RCC 7860 (cell line): ENCODE measurements at regions not wholly inside any gene's neighbourhood (a gene's known extent, or its start where the extent isn't known, plus 50 kb on each side); places are given as distances from the start of the nearest gene placed in this dataset.

Experiments
- DNase-seq: peaks from one replicate; pipeline ENCODE4 v3.0.0-alpha.2; 2015; ENCODE audit warnings: low spot score
- FAIRE-seq: peaks from 2 replicates; lab custom pipeline; 2012; peaks lifted over from hg19 to GRCh38; lab: Jason Lieb, UNC

DNA sequence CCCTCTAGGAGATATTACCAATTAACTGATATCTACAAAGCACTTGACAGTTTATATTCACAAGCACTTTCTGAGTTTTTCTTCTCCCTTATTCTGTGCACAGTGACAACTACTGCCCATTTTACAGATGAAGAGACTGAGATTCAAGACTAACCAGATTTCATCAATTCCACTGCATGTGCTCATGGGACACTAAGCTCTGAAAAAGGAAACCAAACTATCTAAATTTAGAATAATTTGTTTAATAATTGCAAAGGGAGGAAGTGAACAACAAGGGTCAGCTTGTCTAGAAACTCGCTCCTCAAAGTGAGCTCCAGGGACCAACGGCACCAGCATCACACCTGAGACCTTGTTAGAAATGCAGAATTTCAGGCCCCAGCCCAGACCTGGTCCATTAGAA, 50.8 kb upstream of the MYLIP start:
- no peak for FAIRE-seq
- no peak for DNase-seq

DNA sequence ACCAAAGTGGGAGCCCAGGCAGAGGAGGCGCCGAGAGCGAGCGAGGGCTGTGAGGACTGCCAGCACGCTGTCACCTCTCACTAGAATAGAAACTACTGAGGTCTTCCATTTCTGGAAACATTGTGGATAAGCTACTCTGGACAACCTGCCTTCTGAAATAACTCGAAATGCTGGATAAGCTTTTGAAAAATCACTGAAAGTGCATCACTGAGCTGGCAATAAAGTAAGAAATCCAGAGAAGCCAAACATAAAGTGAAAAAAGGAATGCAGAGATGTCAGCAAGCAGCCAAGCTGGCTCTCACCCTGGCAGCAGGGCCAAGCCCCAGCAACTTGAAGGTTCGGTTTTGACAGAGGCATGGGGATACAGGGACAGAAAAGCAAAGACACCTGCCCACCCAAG, 59.2 kb upstream of the MYLIP start:
- DNase-seq (no peak), FAIRE-seq (no peak)

DNA sequence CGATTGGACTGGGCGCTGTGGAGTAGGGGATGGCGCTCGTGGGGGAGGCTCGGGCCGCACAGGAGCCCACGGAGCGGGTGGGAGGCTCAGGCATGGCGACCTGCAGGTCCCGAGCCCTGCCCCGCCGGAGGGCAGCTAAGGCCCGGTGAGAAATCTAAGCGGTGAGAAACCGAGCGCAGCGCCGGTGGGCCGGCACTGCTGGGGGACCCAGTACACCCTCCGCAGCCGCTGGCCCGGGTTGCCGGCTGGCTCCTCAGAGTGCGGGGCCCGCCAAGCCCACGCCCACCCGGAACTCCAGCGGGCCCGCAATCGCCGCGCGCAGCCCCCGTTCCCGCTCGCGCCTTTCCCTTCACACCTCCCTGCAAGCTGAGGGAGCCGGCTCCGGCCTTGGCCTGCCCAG, 59.7 kb upstream of the MYLIP start:
- DNase-seq: no peak
- no peak for FAIRE-seq

DNA sequence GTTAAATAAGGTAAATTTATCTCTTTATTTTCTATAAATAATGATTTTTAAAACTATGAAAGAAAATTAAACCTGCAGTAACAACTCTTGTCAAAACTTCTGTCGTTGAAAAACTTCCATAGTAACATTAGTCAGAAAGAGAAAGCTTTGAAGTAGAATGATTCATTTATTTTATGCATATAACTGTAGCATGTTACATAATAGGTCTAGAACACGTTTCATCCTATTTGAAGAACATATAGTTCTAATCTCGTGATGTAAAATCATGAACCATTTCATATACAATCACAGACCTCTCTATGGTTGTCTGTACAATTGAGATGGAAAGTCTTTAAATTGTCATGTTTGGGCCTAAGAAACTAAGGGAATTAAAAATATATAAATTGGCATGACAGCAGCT, 61.3 kb upstream of the MYLIP start:
- FAIRE-seq (no peak), DNase-seq (no peak)

DNA sequence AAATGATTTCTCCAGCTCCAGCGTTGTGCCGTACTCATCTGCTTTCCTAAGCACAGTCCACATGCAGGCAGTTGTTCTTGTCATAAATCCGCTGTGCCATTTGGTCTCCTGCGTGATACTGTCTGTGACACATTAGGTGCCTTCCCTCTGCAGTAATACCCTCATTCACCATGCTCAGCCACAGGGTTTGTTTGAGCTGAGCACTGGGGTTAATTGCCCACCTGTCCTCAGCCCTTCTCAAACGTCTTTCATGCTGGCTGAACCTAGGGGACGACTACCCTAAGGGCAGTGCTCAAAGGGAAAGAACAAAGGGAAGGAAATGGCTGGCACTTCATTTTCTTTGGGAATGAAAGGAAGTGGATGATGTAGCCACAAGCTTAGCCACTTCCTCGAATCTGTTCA, 64.2 kb upstream of the MYLIP start:
- FAIRE-seq (no peak), DNase-seq (no peak)

GRCh38 chr6:16063580-16063979, 65.3 kb upstream of the MYLIP start:
- no peak for DNase-seq
- no peak for FAIRE-seq

DNA sequence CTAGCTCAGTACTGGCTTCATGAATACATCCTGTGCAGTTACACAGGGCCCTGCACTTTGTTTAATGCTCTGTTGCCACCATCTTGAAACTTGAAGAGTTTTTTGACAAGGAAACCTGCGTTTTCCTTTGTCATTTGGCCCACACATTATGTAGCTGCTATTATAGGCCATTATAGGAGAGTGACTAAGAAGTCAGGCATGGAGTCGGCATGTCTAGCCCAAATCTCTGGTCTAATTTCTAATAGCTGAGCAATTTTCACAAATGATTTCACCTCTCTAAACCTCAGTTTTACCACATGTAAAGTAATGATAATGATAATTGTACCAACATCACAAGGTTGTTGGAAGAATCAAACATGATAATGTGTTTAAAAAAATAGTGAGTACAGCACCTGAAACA, 67.1 kb upstream of the MYLIP start:
- DNase-seq: no peak

DNA sequence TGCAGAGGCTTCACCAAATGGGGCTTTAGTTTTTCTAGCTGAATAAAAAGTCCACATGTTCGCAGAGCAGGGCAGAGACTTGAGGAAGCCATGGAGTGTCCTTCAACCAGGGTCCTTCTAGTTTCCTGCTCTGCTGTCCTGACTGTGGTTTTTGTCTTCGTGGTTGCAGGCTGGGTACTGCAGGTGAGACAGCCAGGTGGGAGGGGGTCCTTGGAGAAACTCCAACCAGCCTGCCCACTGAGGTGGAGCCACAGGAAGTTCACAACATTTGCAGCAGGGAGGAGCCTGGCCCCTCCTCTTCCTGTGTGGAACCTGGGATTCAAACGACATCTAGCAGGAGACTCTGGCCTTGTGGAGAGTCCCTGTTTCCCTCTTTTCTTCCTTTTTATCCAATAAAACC, 68.8 kb upstream of the MYLIP start:
- no peak for FAIRE-seq
- DNase-seq: no peak

More for the DNA sequence above, 67.1 kb upstream of the MYLIP start:
- no peak for FAIRE-seq

DNA sequence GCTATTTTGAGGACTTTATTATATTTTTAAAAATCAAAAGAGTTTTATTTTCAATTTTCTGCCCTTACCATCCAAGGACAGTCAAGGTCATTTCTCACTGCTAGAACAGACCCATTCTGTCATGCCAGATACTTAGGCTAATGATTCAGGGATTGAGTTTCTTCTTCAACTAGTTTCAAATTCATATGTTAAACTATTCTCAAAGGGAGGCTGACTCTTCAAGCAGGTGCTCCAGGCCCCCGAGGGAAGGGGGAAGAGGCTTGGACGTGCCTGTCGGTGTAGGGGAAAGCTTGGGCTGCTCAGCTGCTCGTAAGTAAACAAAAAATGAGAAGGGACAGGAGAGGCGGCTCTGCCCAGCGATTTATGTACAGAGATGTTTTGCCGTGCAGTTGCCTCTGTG, 69.4 kb upstream of the MYLIP start:
- DNase-seq: no peak
- FAIRE-seq: no peak

DNA sequence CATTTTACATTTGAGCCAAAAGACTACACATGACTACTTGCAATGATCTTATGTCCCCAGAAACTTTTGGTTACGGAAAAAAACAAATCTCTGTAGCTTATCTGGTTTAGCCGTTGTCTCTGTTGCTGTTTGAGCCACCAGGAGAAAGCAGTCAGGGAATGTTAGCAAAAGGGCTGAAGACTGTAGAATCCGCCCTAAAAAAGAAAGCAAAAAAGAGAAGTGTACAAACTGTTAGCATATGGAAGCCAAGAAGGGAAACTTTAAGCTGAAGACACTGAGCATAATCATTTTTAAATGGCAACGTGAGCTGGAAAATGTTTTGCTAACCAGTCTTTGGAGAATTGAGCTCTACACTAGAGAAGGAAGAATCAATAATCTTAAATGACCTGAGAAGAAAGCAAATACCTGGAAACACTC, 69.9 kb upstream of the MYLIP start:
- FAIRE-seq: no peak
- no peak for DNase-seq

DNA sequence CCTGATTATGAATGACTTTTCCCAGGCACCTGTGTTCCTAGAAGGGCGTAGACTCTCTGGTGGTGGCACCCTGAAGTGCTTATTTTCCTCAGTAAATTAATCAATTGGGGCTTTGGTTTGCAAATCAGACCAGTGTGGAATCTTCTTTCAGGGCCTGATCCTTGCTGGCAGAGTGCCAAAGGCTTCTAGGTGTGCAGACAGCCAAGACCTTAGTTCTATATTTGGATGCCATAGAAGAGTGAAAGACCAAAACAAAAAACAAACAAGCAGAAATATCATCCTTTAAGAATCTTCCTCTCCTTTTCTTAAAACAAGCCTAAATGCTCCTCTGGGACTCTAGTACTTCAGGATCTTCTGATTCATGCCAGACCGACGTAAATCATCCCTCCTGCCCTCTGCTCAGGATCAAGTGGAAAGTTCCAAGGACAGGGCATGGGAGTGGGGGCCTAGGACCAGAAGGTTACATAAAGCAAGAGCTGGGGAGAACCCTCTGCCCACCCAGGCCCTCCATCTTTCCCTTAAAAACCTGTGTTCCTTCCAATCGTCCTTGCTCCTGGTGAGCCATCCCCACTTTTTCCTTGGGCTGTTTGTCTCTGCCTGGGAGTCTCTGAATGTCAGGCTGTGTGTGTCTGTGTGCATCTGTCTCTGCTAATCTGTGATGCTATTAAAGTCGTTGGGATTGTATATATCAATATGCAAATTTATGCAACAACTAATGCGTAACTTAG, 70.5 kb upstream of the MYLIP start:
- FAIRE-seq: no peak
- DNase-seq: no peak

GRCh38 chr6:16057446-16057845, 71.4 kb upstream of the MYLIP start:
- no peak for DNase-seq
- FAIRE-seq: no peak

DNA sequence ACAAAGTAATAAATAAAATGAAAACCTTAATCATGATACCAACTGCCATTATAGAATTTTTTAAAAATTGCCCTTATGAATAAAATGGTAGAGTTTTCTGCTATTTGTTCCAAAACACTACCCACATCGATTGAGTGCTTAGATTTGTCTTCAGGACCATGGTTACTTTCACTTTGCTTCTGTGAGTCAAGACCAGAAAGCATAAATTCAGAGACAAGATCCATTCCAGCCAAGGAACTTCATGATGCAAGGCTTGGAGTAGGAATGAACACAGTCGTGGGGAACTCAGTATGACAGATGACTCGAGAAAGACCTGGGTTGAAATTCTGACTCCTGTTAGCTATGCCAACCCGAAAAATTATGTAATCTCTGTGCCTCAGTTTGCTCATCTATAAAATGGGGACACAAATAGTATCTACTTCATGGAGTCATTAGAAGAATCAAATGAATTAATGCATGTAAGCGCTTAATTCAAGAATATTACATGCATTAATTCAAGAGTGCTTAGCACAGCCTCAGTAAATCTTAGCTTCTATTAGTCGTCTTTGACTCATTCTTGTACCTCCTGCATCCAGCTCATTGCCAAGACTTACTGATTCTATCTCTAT, 72.5 kb upstream of the MYLIP start:
- no peak for DNase-seq
- FAIRE-seq: no peak

DNA sequence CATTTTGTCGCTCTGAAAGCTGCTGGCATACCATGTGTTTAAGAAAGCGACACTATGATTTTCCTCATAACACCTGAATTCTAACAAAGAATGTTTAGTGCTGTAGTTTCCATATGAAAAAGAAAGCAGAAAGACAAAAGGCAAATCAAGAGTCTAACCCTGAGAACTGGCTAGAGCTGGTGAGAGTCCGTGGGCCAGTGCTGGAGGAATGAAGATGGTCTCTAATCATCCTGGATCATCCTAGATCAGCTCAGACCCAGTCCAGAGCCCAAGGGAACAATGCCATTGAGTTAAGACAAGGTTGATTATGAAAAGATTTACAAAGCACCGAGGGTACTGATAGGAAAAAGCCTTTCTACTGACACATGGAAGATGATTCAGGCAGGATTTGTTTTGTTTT, 73.0 kb upstream of the MYLIP start:
- FAIRE-seq (no peak), DNase-seq (no peak)

- FAIRE-seq: no peak
- no peak for DNase-seq
Observed at GRCh38 chr6:16049168-16049567, 79.7 kb upstream of the MYLIP start.

DNA sequence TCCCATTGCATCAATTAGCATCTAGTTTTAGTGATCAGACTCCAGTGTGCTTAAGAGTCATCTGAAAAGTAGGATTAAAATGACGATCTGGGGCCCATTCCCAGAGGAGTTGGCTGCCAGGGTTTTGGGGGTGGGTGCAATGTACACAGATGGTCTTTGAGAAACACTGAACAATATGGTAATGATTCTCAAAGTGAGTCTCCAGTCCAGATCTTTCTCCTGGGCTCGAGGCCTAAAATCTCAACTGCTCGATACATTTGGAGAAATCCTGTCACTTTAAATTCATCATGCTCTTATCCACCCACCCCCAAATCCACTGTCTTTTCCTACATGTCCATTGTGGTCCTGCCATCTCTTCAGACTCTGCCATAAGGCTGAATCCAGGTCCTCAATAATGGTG, 80.7 kb upstream of the MYLIP start:
- DNase-seq: no peak
- no peak for FAIRE-seq

GRCh38 chr6:16047435-16047990, 81.4 kb upstream of the MYLIP start:
- DNase-seq (no peak), FAIRE-seq (no peak)

DNA sequence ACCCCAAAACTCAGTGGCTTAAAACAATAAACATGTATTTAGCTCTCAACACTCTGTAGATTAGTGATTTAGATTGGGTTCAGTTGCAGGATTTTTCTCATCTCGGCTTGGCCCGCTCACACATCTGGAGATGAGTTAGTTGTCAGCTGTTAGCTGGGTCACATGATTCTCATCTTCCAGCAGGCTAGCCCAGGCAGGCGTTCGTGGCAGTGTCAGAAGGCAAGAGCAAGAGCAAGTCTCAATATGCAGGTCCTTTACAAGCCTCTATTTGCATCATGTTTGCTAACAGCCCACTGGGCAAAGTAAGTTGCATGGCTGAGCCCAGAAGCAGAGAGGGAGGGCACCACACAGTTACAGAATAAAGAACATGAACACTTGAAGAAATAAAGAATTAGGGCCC, 83.6 kb upstream of the MYLIP start:
- DNase-seq (no peak), FAIRE-seq (no peak)

DNA sequence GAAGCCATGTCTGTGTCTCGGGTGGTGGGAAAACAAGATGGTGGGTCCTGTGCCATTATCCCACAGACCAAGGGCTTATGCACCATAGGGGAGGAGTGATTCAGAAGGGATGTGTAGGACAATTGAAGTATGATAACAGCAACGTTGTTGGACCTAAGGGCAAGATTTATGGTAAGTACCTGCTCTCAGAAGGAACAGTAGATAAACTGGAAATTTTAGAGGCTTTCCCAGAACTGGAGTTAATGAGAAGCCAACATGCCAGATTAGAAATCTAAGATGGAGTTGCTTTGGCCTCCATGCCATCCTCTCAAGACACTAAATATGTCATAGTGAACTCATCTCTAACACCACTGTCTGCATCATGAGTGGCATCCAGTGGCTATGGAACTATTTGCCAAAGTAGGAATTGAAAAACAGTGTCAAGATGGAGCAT, 84.7 kb upstream of the MYLIP start:
- no peak for FAIRE-seq
- no peak for DNase-seq

DNA sequence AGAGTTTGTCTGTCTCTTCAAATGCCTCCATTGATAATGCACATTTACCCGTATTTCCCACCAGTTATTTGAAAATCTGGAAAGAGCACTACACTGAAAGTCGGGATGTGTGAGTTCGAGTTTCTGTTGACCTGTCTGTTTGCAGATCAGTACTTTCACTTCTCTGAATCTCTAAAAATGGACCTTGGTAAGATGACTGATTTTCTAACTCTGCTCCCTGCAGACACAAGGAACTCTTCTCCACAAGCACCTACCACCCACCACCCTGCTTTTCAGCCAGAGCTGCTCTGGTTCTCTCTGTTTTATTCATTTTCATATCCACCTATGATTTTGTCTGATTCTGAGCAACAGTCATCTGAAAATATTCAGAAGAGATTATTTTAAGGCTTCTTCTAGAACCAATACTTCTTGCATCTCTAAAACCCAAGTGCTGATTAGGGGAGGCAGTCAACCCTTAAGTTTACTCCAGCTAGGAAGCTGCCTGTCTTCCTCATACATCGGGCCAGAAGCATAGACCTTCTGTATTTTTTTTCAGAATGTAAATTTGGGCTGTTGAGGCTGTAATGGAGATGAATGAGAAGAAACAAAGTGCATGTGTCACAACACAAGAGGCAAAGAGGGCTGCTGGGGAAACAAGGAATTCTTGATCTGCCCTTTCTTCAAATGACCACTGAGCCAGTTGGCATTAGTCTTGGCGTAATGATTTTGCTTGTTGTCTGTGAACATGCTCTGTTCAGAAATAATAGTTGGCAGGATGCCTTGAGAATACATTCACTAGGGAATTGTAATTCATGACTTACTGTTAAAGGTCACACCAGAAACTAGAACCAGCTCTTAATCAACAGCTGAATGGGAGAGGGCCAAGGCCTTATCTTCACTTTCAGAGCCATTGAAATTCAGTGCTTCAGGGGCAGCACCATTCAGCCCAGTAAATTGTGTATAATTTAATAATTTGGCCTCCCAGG, 85.4 kb upstream of the MYLIP start:
- DNase-seq: no peak
- FAIRE-seq: no peak

DNA sequence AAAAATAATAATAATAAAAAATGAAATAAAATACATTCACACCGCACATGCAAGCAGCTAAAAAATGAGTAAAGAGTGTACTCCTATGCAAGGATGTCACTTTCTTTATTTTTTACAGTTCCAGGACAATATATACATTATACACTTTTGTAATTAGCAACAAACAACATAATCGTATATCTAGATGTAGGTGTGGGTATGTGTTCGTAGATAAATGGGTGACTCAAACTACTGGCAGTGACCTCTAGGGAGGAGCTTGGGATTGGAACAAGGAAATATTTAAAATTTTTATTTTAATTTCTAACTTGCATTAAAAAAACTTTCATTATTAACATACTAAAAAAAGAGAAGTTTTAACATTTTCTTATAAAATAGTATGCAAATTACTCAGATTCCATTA, 86.1 kb upstream of the MYLIP start:
- no peak for FAIRE-seq

More for the DNA sequence above, 86.1 kb upstream of the MYLIP start:
- no peak for DNase-seq
